HG03280 (cell line): ENCODE measurements at regions not wholly inside any gene's neighbourhood (a gene's known extent, or its start where the extent isn't known, plus 50 kb on each side); places are given as distances from the start of the nearest gene placed in this dataset.

Experiments
- ATAC-seq: cut with Tn5 transposase; IDR thresholded peaks from one replicate; pipeline ENCODE4 v1.9.1; 2021; ENCODE audit warnings: mild to moderate bottlenecking, moderate library complexity; ENCODE audit not compliant: unreplicated experiment

DNA sequence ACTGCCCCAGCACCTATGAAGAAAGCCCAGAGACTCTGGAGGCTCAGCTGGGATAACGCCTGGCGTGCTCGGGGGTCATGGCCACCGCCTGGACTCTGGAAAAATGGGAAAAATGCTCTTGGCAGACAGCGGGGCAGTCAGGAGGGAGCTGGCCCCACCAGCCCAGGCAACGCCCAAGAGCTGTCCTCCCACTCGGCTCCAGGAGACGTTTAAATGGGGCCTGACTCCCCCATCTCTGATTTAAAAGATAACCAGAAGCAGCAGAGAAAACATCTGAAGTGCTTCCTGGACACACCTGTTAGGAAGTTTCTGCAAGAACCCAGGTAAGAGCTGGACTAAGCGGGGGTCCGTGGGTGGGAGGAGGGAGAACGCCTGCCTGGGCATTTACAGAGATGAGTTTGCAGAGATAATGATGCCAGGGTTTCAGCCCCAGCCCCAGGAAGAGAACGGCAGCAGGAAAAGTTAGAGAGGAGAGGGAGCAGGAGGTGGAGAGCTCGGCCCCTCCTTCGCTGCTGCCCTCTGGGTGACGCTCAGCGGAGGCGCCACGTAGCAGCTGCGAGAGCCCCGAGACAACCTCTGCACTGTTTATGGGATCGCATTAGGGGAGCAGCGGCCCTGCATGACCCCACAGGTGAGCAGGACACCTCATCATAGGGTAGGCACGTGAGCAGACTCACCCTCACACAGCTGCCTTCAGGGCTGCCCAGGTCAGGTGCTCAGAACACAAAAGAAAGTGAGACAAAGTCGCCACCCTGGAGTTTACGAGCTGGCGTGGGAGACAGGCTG is 83.5 kb upstream of the INSIG1 start:
- no peak for ATAC-seq

DNA sequence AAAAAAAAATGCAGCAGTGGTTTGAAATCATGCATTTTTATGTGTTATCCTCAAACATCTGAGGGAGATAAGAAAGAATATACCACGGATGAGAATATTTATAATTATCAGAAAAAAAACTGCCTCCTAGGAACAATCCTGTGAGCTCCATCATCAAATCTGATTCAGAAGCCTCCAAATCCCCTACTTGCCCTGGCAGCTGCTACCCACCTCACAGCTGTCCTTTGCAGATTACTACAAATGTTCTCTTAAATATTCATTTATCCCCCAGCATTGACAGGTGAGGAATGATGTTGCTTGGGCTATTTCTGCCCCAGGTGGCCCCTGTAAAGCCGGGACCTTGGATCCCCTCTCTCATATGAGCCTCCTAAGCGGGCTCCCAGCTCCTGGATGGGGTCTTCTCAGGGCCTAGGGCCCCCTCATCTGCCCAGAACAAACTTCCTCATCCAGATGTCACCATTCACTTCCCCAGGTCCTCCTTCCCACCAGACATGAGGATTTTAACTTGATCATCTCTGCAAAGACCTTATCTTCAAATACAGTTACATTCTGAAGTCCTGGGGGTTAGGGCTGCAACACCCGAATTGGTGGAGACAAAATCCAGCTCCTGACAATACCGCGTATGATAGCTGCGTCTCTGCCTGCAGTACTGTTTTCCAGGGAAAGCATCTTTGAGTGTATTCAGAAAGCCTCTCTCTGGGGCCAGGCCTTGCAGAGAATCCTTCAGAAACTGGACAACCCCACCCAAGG is 81.9 kb upstream of the INSIG1 start:
- ATAC-seq, result no peak

DNA sequence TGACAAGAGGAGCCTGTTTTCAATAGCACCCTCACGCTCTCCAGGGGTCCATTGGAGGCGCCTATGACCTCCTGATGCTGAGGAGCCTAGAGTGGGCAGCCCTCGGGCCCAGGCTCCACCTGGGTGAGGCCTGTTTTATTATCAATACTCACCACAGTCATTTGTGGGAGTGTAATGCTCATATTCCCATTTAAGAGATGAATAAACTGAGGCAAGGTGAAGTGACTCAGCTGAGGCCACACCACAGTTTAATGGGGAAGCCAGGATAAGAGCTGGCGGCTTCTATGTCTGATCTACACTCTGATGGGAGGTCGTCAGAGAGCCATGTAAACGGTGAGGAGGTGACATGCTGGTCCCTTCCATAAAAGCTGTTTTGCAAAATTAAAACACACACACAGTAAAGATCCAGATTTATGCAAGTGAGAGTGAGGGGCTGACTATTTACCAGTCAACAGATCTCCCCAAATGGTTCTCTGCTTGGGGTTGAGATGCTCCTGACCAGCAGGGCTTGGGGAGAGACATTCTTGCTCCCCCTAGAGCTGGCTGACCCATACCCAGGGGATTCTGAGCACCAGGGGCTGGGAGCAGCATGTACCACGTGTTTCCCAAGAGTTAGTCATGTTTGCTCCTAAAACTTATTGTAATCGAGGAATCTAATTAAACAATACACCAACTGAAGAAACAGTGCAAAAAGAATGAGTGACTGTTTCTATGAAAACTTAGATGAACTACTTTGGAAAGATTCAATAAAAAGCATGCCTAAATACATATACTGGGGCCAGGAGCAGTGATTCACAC is 81.0 kb upstream of the INSIG1 start:
- no peak for ATAC-seq

DNA sequence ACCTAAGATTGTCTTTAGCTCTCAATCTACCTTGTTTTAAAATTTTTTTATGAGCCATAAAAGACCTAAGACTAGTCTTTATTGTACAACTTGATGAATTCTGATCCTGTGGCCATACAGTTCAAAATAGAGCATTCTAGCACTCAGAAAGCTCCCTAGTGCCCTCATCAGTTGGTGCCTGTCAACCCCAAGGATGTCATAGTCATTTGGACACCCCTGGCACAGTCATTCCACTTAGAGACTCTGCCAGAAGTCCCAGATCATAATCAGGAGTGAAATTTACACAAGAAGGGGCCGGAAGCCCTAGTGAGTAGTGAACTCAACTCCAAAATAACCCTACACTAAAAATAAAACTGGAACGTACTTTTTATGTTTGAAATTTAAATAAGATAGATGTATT is 80.0 kb upstream of the INSIG1 start:
- no peak for ATAC-seq

DNA sequence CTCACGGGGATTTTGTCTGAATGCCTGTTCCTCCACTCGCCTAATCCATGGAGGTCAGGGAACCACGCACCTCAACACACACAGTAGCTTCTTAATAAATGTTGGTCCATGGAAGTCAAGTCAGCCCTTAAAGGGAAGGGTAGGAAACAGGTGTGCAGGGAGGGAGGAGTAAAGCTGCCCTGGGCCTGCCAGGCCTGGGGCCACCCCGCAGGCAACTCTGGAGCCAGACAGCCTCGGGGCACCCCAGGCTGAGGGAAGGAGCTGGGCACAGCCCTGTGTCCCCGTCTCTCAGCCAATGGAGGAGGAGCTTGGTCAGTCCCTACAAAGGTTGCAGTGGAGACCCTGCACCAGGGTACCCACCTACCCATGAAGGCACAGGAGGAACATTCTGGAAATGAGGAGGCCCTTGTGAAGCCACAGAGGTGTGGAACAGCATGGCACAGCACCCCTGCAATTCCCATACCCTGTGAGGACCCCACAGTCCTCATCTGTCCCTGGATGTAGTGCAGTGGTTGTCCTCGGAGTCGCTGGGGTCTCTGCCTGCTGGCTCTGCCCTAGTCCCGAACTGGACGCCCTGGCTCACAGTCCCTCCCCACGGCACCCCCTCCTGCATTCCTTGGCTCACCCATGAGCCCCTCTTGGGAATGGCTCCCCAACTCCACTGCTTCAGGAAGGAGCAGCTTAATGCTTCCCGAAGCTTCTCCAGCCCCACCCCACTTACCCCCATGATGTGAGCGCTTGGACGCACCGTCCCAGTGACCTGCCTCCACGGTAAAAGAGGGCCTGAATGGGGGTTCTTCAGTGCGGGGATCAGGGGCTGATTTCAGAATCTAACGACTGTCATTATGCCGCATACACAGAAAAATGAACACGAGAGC is 79.2 kb upstream of the INSIG1 start:
- no peak for ATAC-seq

DNA sequence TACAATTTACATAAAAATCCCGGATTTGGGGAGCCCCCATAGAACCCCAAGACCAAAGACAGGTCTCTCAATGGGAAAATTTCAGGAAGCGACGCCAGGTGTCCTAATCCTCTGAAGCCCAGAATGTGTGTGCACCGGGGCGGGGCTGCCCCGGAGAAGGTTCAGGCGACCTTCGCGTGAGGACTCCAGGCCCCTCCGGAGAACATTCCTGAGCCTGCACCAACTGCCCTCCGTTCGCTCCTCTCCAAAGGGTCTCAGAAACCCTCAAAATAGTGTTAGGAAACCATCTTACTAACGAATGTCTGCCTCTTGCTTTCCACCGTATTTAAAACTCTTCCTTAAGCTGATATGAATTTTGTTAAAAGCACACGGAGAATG is 78.5 kb upstream of the INSIG1 start:
- ATAC-seq, result no peak

DNA sequence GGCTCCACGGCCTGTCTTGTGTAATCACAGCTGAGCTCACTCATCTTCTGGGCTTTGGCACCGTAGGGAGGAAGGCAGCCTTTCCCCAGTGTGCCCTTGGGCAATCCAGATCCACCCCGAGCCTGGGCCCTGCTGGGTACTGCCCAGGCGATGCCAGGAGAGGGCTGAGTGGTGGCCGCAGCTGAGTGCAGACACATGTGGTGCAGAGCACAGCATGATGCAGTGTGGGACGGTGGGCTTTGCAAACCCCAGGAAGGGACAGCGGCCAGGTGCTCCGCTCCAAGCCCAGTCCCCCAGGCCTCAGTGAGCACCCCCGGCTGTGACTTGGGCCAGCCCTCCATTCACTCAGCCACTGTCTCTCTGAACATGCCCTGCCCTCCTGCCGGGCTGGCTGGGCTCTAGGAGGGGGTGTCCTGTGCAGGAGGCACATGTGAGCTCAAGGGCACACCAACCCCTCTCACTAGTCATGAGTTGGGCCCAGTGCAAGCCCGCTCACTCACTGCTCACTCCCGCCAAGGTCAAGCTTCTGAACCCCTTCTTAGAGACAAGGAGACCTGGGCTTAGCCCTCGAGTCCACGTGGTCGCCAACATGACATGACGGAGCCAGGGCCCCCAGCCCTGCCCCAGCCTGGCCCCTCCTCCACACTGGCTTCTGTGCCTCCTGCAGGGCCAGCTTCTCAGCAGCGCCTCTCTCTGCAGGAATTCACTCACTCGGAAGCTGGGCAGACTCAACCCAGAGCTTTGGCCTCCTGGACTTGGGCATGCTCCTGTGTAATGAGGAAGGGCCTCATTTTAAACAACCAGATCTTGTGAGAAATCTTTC is 77.5 kb upstream of the INSIG1 start:
- ATAC-seq, result no peak

DNA sequence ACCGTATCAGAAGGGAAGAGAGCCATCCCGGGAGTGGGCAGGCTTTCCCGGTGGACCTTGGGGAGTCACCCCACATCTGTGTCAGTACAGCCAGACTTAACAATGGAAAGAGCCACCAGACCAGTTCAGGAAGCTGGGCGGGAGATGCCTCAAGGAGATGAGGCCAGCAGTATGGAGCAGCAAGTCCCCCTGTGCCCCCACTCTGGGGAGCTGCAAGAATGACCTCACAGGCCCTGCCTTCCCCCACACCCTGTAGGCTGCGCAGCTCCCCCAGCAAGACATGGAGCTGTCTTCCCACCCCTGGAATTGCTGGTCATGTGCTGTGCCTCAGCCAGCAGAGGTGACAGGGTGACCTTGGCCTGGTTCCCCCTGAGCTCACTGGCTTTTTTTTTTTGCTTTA is 76.8 kb upstream of the INSIG1 start:
- no peak for ATAC-seq

DNA sequence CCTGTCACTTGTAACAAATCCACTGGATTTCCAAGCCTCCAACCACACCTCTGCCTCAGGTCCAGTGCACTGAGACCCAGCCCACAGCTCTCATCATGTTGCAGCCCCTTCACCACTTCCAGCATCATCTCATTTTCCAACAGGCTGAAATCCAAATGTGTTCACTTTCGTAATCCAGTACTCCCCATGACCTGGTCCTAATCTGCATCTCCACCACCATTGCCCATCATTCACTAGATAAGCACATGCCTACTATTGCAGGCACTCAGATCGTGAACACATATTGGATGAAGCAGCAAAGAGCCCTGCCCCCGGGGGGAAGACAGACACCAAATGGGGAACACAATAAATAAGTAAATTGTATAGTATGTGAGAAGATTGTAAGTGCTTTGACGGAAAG is 76.1 kb upstream of the INSIG1 start:
- ATAC-seq, result no peak

DNA sequence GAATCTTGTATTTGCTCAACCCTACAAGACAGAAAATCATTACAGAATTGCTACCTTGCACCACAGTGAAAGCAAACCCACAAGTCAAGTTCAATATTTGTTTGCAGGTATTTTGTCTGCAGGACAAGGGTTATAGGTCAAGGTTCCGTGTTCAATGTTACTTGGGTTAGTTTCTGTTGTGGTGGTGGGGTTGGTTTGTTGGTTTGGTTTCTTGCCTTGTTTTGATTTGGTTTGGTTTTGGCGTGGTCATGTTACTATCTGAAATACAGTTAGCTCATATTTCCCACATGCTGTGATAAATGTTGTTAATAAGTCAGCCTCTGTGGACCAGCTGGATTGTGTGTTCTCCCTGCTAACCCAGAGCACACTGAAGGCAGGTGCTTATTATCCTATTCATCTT is 75.6 kb upstream of the INSIG1 start:
- ATAC-seq, result no peak

DNA sequence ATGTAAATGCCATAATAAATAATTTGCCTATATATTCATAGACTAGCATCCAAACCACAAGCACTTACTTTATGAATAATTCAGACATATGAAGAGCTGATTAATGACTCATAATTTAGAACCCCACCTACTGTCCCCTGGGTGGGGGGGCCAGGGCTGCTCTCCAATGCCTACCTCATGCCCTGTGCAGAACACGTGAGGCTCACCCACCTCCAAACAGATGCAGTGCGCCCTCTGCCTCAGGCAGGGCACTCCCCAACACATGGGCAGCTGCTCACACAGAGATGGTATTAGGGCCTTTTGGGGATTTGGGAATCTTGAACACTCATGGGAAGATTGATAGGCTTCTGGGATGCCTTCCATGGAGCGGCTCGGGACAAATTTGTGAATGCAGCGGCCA is 75.1 kb upstream of the INSIG1 start:
- no peak for ATAC-seq

DNA sequence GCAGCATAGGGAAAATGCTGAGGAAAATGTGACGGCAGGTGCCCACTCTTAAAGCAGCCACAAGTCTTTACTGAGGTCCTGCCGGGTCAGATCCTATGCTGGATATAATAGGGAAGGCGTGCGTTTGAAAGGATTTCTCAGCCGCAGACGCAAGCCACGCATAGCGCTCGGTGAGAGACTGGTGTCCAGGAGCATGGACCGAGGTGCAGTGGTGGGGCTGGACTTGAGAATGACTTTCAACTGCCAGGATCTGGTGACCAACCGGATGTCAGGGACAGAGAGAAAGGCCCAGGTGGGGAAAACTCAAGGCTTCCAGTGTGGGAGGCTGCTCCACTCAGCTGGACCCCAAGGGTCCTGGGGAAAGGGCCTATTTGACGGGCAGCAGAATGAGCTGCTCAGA is 74.7 kb upstream of the INSIG1 start:
- ATAC-seq, result no peak

DNA sequence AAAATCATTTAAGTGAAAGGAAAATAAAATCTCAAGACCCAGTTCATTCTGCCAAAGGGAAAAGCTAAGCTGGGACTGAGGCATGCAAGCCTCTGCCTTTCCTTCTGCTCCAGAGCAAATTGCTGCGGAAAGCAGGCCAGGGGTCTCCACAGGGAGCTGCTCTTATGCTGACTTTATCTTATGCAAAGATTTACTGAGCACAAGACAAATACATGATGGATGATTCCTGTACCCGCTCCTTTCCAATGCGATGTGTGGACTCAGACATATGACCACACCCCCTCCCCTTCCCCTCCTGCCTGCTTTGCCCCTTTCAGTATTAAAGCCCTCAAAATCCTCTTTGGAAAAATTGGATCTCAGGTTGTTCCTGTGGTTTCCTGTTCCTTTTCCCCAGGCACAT is 74.2 kb upstream of the INSIG1 start:
- no peak for ATAC-seq

DNA sequence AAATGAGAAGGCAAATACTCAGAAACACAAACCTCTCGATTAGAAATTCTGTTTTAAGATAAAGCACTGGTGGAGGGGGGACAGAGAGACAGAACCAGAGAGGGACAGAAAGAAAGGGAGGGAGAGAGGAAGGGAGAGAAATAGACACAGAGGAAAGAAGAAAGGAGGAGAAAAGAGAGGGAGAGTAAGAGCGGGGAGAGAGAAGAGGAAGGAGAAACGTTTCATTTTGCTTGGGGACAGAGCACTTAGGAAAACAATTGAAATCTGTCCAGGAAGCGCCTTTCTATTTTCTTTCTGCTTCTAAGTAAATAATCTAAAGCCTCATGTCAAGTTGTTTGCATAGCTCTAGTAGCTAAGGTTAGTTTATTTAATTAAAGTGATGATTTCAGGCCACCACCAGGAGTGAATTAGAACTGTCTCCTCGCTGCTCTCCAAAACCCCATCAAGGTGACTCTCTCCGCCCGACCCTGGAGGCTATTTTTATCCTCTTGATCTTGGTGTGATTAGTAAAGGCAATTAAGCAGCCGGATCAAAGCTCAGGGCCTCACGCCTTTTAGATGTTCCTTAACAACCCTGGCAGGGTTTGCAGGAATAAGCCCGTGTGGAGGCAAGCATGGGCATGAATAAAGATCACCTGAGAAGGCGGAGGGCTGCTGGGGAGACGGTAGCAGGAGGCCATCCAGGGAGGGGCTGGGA is 73.4 kb upstream of the INSIG1 start:
- no peak for ATAC-seq

DNA sequence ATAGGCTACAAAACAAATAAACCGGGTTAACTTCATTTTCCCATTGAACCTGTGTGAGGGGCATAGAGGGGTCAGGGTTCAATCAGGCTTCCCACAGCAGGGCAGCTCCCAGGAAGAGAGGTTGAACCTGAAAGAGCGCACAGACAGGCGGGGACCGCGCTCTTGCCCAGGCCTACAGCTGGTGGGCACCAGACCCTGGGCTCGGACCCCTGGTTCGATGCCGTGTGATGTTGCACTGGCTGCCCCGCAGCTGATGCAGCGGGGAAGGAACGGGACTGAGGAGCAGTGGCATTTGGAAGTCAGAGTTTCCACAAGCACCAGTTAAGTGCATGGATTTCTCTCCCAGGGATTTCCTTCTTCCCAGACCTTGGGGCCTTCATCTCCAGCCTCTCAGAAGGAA is 72.6 kb upstream of the INSIG1 start:
- no peak for ATAC-seq

DNA sequence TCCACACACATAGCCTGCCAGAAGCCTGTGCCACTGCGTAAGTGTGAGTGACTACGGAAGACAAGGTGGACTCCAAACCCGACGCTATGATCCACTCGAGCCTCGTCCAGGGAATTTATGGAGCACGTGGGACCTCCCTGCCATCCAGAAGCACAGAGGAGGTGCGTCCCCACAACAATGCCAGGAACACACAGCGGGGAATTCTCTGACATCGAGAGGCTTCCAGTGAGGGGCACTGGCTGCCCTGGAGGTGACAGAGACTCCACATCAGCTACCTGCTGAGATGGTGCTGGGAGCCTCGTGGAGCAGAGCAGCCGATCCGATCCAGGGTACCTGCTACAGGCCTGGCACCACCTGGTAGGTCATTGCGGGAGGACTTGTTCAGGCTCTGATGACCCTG is 72.2 kb upstream of the INSIG1 start:
- ATAC-seq, result no peak

DNA sequence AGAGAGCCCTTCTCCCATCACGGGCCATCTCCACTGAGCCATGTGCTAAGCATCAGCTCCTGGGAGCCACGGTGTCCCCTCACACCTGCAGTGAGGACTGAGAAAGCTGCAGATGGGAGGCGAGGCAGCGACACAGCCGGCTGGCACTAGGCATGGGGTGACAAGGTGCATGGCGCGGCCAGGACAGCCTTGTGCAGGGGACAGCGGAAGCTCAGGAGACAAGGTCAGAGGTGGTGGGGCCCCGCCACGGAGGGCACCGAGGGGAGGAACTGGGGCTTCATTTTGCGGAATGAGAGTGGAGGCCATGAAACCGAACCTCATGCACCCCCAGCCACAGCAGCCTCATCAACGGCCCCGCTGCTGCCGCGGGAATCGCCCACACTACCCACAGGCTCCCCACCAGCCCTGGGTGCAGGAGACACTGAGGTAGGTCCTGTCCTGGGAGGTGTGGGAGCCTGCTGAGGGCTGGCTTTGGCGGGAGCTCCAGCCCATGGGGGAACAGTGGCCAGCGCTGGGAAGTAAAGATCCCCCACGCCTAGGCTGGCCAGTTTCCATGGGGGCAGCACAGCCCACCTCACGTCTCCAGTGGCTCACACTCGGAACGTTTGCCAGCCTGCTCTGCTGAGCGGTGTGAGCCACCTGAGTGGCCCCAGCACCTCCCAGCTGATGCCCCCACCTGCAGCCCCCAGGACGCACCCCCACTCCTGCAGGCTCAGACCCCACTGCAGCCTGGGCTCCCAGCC is 71.2 kb upstream of the INSIG1 start:
- no peak for ATAC-seq

DNA sequence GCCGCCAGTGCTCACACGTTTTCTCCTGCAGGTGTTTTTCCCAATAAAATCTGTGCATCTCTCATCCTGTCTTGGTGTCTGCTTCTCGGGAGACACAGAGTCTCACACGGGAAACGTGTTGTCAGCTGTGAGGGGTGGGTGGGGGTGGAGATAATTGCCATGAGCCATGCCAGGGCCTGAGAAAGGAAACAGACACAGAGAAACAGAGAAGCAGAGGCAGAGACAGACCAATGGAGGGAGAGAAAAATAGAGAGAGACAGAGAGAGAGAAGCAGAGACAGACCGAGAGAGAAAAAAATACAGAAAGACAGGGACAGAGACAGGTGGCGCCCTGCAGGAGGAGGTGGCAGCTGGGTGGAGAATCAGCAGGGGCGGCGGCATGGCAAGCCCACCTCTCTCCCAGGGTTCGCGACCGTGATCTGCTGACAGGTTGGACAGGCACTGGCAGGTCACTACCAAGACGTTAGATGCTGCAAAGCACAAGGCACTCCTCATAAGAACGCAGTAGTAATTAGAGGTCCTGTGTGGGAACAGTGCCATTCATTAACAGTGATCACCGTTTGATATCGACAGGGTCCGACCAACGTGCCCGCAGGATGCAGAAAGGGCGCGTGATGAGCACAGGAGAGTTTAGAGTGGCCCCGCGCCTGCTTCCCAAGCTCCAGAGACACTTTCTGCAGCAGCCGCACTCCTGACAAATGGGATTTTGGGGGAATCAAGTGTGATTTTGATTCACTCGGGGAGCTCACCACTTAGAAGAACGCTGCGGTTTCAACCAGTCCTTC is 70.5 kb upstream of the INSIG1 start:
- ATAC-seq, result no peak
